OCI-LY3 (cell line): ENCODE measurements at regions not wholly inside any gene's neighbourhood (a gene's known extent, or its start where the extent isn't known, plus 50 kb on each side); places are given as distances from the start of the nearest gene placed in this dataset.

Experiments
- H2AFZ ChIP-seq: fragments of 200-600, 300-600 bp; shearing (Covaris generic); 2 replicates; pipeline ENCODE4 v1.6.0; 2014; ENCODE audit warnings: antibody characterized with exemption, low read depth, low read length
- H3K27ac ChIP-seq: fragments of 200-600, 300-600 bp; sonication (generic); 2 replicates; pipeline ENCODE4 v1.5.1; 2014; ENCODE audit warnings: mild to moderate bottlenecking, low read length, moderate library complexity, mixed read lengths
- H3K27me3 ChIP-seq: fragments of 200-600, 300-600 bp; sonication (generic); 2 replicates; pipeline ENCODE4 v1.6.1; 2014; ENCODE audit warnings: low read depth, low read length, mixed read lengths
- H3K36me3 ChIP-seq: fragments of 200-600, 300-600 bp; sonication (generic); replicated peaks from 2 replicates; pipeline ENCODE3; 2014; ENCODE audit warnings: low read depth, low read length, mixed read lengths
- H3K4me1 ChIP-seq: fragments of 300-600, 200-600 bp; sonication (generic); 2 replicates; pipeline ENCODE4 v1.6.1; 2014; ENCODE audit warnings: low read length, mixed read lengths
- H3K4me2 ChIP-seq: fragments of 200-600, 300-600 bp; sonication (generic); 2 replicates; pipeline ENCODE4 v1.6.1; 2014; ENCODE audit warnings: low read length, mixed read lengths
- H3K4me3 ChIP-seq: fragments of 300-600, 200-600 bp; sonication (generic); 2 replicates; pipeline ENCODE4 v1.5.1; 2014; ENCODE audit warnings: antibody characterized with exemption, mild to moderate bottlenecking, low read length, moderate library complexity
- H3K79me2 ChIP-seq: fragments of 300-600, 200-600 bp; shearing (Covaris generic); 2 replicates; pipeline ENCODE4 v1.6.1; 2014; ENCODE audit warnings: mild to moderate bottlenecking, low read length, mixed read lengths
- H3K9ac ChIP-seq: fragments of 300-600, 200-600 bp; shearing (Covaris generic); 2 replicates; pipeline ENCODE4 v1.6.0; 2014; ENCODE audit warnings: mild to moderate bottlenecking, low read length, moderate library complexity
- H3K9me3 ChIP-seq: fragments of 200-600, 300-600 bp; shearing (Covaris generic); 2 replicates; pipeline ENCODE4 v1.6.1; 2014; ENCODE audit warnings: low read length, mixed read lengths; ENCODE audit not compliant: insufficient read depth
- H4K20me1 ChIP-seq: fragments of 200-600, 300-600 bp; sonication (generic); 2 replicates; pipeline ENCODE4 v1.6.1; 2016; ENCODE audit warnings: low read length, mixed read lengths; ENCODE audit not compliant: insufficient read depth
- EZH2phosphoT487 ChIP-seq: fragments of 200-600 bp; shearing (Covaris generic); IDR thresholded peaks from 2 replicates; pipeline ENCODE4 v1.6.1; 2018; ENCODE audit warnings: antibody characterized with exemption, mixed run types, low read depth
- TF ChIP-seq, protein P1 (sequence below): fragments of 200-600, 300-600 bp; sonication (generic); IDR thresholded peaks from 2 replicates; pipeline ENCODE4 v1.5.1; 2014; ENCODE audit warnings: antibody characterized with exemption, low read length, low read depth

DNA sequence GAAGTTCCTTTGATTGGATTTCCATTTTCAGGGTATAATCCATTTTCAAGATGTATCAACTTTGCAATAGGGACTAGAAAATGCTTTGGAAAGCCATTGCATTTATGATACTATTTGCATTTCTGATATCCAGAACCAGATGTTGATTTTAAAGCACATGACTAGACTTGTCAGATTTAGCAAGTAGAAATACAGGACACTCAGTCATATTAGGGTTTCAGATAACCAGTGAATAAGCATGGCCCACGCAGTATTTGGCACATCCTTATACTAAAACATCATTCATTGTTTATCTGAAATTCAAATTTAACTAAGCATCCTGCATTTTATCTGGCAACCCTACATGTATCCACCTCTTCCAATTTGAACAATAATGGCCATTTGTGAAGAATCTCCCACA lies 113.3 kb upstream of the DPT start:
- H3K9ac ChIP-seq = no peak overlapping the region
- no peak overlapping the region for H3K4me2 ChIP-seq
- TF ChIP-seq EZH2phosphoT487 = no peak
- TF ChIP-seq, protein P1, sequence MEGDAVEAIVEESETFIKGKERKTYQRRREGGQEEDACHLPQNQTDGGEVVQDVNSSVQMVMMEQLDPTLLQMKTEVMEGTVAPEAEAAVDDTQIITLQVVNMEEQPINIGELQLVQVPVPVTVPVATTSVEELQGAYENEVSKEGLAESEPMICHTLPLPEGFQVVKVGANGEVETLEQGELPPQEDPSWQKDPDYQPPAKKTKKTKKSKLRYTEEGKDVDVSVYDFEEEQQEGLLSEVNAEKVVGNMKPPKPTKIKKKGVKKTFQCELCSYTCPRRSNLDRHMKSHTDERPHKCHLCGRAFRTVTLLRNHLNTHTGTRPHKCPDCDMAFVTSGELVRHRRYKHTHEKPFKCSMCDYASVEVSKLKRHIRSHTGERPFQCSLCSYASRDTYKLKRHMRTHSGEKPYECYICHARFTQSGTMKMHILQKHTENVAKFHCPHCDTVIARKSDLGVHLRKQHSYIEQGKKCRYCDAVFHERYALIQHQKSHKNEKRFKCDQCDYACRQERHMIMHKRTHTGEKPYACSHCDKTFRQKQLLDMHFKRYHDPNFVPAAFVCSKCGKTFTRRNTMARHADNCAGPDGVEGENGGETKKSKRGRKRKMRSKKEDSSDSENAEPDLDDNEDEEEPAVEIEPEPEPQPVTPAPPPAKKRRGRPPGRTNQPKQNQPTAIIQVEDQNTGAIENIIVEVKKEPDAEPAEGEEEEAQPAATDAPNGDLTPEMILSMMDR = no peak
- H3K36me3 ChIP-seq = no peaks in the 10 kb centered on the region
- H3K4me3 ChIP-seq = no peak overlapping the region
- no peaks in the 10 kb centered on the region for H3K79me2 ChIP-seq
- 0 out of 2 replicates have a peak, but pooled peaks cover under 1% of the 10 kb centered on the region for H3K27me3 ChIP-seq
- no peaks in the 10 kb centered on the region for H4K20me1 ChIP-seq
- H3K4me1 ChIP-seq = no peaks in the 10 kb centered on the region
- no peak overlapping the region for H3K27ac ChIP-seq
- no peak overlapping the region for H2AFZ ChIP-seq
- H3K9me3 ChIP-seq = no peaks in the 10 kb centered on the region

DNA sequence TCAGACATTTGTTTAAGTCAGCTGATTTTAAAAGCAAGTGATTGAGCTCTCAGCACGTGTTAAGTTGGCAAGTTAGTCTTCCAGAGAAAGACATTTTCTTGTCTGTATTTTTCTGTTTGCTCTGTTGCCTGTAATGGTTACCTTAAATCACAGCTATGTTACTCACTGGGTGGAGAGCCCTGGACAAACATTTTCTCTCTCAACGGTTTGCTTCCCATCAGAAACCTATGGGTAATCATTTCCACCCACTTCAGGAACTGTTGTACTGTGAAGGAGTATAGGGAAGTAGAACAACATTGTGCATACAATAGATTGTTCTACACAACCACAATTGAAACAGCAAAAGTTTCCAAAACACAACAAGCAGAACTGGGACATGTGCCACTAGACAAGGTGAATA lies 113.9 kb upstream of the DPT start:
- TF ChIP-seq EZH2phosphoT487 = no peak
- TF ChIP-seq, protein P1 = no peak
- Histone ChIP-seq H3K4me2 (no peak overlapping the region), H3K79me2 (no peaks in the 10 kb centered on the region), H4K20me1 (no peaks in the 10 kb centered on the region), H3K36me3 (no peaks in the 10 kb centered on the region), H3K4me1 (no peaks in the 10 kb centered on the region), H2AFZ (no peak overlapping the region), H3K27me3 (0 out of 2 replicates have a peak, but pooled peaks cover 3% of the 10 kb centered on the region), H3K4me3 (no peak overlapping the region), H3K27ac (no peak overlapping the region), H3K9me3 (no peaks in the 10 kb centered on the region), H3K9ac (no peak overlapping the region)

DNA sequence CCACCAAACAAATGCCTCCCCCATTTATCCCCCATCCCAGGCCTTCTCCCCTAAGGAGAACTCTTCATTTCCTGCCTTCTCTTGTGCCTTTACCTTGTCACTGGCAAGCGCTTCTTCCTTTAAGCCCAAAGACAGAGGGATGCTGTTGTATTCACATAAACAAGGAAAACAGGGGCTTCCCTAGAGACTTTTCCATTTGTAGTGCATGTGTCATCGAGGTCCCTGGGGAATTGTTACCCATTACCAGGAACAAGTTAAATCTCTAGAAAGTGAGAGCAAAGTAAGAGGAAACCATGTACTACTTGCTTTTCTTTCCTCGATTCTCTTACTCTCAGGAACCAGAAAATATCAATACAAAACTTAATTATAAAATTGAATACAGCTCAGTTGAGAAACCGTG lies 114.4 kb upstream of the DPT start:
- Histone ChIP-seq H3K4me1 (no peaks in the 10 kb centered on the region), H3K36me3 (no peaks in the 10 kb centered on the region), H3K4me3 (no peak overlapping the region), H3K4me2 (no peak overlapping the region), H2AFZ (no peak overlapping the region), H3K9me3 (no peaks in the 10 kb centered on the region), H3K9ac (no peak overlapping the region), H4K20me1 (no peaks in the 10 kb centered on the region), H3K27ac (no peak overlapping the region), H3K79me2 (no peaks in the 10 kb centered on the region), H3K27me3 (0 out of 2 replicates have a peak, but pooled peaks cover 3% of the 10 kb centered on the region)
- TF ChIP-seq EZH2phosphoT487 = no peak
- TF ChIP-seq, protein P1 = no peak

DNA sequence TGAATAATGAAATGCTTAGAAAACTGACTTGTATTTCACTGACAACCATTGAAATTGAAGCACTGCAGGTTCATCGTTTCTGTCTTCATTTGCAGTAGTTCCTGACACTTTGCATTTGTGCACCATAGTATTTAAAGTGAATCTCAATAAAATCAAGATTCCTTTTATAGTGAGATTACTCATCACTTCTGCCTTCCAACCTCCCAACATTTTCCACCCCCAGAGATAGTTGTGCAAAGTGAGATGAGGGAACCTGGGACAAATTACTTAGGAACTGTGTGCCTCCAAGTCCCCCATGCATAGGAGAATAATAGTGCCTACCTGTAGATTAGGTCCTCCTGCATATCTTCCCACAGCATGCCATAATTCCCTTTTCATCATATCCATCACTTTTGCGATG lies 114.9 kb upstream of the DPT start:
- no peaks in the 10 kb centered on the region for H3K79me2 ChIP-seq
- no peaks in the 10 kb centered on the region for H3K4me1 ChIP-seq
- no peak overlapping the region for H2AFZ ChIP-seq
- no peak overlapping the region for H3K4me3 ChIP-seq
- H3K27me3 ChIP-seq = 0 out of 2 replicates have a peak, but pooled peaks cover 3% of the 10 kb centered on the region
- no peak overlapping the region for H3K9ac ChIP-seq
- no peaks in the 10 kb centered on the region for H3K36me3 ChIP-seq
- H3K9me3 ChIP-seq = no peaks in the 10 kb centered on the region
- H3K4me2 ChIP-seq = no peak overlapping the region
- H4K20me1 ChIP-seq = no peaks in the 10 kb centered on the region
- no peak overlapping the region for H3K27ac ChIP-seq
- TF ChIP-seq, protein P1 = no peak
- no peak for TF ChIP-seq EZH2phosphoT487
